DND-41 (cell line): ENCODE measurements at regions not wholly inside any gene's neighbourhood (a gene's known extent, or its start where the extent isn't known, plus 50 kb on each side); places are given as distances from the start of the nearest gene placed in this dataset.

ENCODE experiments used
- ATAC-seq: fragments of 200-7000 bp; cut with Tn5 transposase; 3 replicates; pipeline ENCODE4 v1.9.1; 2021; ENCODE audit warnings: low read depth; ENCODE audit not compliant: insufficient read depth
- DNase-seq: peaks from one replicate; pipeline ENCODE4 v3.0.0-alpha.2; 2020
- H2AFZ ChIP-seq: 2 replicates; pipeline ENCODE4 v1.6.0; 2012; ENCODE audit warnings: low read depth, low read length
- H3K27ac ChIP-seq: 2 replicates; pipeline ENCODE4 v1.5.1; 2012; ENCODE audit warnings: low read length, inconsistent platforms
- H3K27me3 ChIP-seq: fragments of 200-600 bp; sonication (generic); 2 replicates; pipeline ENCODE4 v1.6.0; 2012; ENCODE audit warnings: low read length, mild to moderate bottlenecking, inconsistent platforms; ENCODE audit not compliant: insufficient read depth, poor library complexity
- H3K36me3 ChIP-seq: 2 replicates; pipeline ENCODE4 v1.5.1; 2012; ENCODE audit warnings: low read length, inconsistent platforms; ENCODE audit not compliant: insufficient read depth
- H3K4me1 ChIP-seq: 2 replicates; pipeline ENCODE4 v1.5.1; 2012; ENCODE audit warnings: mild to moderate bottlenecking, low read length; ENCODE audit not compliant: insufficient read depth
- H3K4me2 ChIP-seq: 2 replicates; pipeline ENCODE4 v1.6.0; 2012; ENCODE audit warnings: mild to moderate bottlenecking, moderate library complexity, low read length, inconsistent platforms; ENCODE audit not compliant: insufficient read depth
- H3K4me3 ChIP-seq, 2 experiments: fragments of 200-600 bp in 1 of 2; shearing (Covaris generic) in 1 of 2; 2 replicates each; pipeline ENCODE4 v1.5.1; 2012 to 2016; ENCODE audit warnings: inconsistent platforms in 2 of 2, low read length in 2 of 2, mild to moderate bottlenecking in 2 of 2, low read depth in 1 of 2, moderate library complexity in 1 of 2
- H3K79me2 ChIP-seq: 2 replicates; pipeline ENCODE4 v1.6.0; 2012; ENCODE audit warnings: low read length, inconsistent platforms; ENCODE audit not compliant: insufficient read depth
- H3K9ac ChIP-seq: 2 replicates; pipeline ENCODE4 v1.6.0; 2012; ENCODE audit warnings: low read depth, mild to moderate bottlenecking, inconsistent platforms, low read length, moderate library complexity
- H3K9me3 ChIP-seq: 2 replicates; pipeline ENCODE4 v1.5.1; 2012; ENCODE audit warnings: low read length, moderate library complexity, mild to moderate bottlenecking, inconsistent platforms; ENCODE audit not compliant: insufficient read depth, severe bottlenecking
- H4K20me1 ChIP-seq: 2 replicates; pipeline ENCODE4 v1.6.0; 2012; ENCODE audit warnings: low read length; ENCODE audit not compliant: insufficient read depth
- CTCF ChIP-seq: IDR thresholded peaks from 2 replicates; pipeline ENCODE4 v1.5.1; 2012; ENCODE audit warnings: borderline replicate concordance, low read length, moderate library complexity, mild to moderate bottlenecking; ENCODE audit not compliant: poor library complexity, severe bottlenecking; ENCODE audit errors: extremely low read depth
- EZH2 ChIP-seq: IDR thresholded peaks from 3 replicates; pipeline ENCODE4 v1.6.1; 2012; ENCODE audit warnings: borderline replicate concordance, low read depth, mild to moderate bottlenecking, moderate library complexity, low read length, inconsistent platforms; ENCODE audit not compliant: severe bottlenecking

- no peaks in the 10 kb centered on the region for H3K36me3 ChIP-seq
- no peak for ATAC-seq
- no peaks in the 10 kb centered on the region for H4K20me1 ChIP-seq
- no peak for DNase-seq
- H2AFZ ChIP-seq: no peak overlapping the region
- no peak for TF ChIP-seq CTCF
- TF ChIP-seq EZH2: no peak
- H3K79me2 ChIP-seq: no peaks in the 10 kb centered on the region
- H3K27me3 ChIP-seq: no peaks in the 10 kb centered on the region
- no peak overlapping the region for H3K9ac ChIP-seq
- no peaks in the 10 kb centered on the region for H3K9me3 ChIP-seq
- H3K4me1 ChIP-seq: no peaks in the 10 kb centered on the region
- H3K4me3 ChIP-seq: no peak overlapping the region
- H3K4me2 ChIP-seq: no peak overlapping the region
- H3K27ac ChIP-seq: no peak overlapping the region
Observed at GRCh38 chr12:73065913-73066312, 793.7 kb downstream of the TRHDE start.

DNA sequence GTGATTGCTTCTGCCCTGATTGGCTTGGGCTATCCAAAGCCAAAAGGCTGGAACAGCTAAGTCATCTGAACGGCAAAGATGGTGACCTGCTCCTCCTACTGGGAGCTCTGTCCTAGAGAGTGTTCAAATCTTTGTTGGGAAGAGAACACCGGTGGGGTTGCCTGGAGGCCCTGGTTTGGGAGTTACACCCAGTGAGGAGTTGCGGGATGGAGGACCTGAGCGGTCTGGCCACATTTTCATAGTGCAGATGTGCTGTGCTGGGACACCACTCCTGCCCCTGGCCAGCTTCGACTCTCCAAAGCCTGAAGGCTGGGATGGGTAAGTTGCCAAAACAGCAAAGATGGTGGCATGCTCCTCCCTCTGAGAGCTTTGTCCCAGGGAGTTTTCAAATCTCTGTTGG, 795.4 kb downstream of the TRHDE start:
- Histone ChIP-seq H3K27ac (no peak overlapping the region), H3K27me3 (no peaks in the 10 kb centered on the region), H3K4me3 (no peak overlapping the region), H4K20me1 (no peaks in the 10 kb centered on the region), H3K79me2 (no peaks in the 10 kb centered on the region), H2AFZ (no peak overlapping the region), H3K9me3 (no peaks in the 10 kb centered on the region), H3K4me1 (no peaks in the 10 kb centered on the region), H3K4me2 (no peak overlapping the region), H3K9ac (no peak overlapping the region), H3K36me3 (no peaks in the 10 kb centered on the region)
- no peak for TF ChIP-seq CTCF
- DNase-seq (no peak), ATAC-seq (no peak)

DNA sequence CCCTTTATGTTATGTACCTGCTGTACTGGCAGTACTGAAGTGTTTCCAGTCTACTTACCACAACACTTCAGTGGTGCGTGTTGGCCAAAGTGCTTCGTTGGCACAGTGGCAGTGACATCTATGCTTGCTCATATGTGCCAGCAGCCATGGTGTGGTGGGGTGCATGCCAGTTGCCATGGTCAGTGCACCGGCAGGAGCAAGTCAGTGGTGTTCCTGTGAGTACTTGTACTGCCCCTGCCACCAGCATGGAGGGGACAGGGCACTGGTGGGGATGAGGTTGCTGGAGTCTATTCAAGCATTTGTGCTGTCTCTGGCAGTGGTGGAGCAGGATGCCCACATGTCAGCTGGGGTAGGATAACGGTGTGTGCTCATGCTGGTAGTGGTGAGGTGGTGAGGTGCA, 800.0 kb downstream of the TRHDE start:
- H3K9me3 ChIP-seq: peaks cover 9% of the 10 kb centered on the region
- no peaks in the 10 kb centered on the region for H3K36me3 ChIP-seq
- no peak overlapping the region for H3K4me3 ChIP-seq
- no peaks in the 10 kb centered on the region for H3K79me2 ChIP-seq
- H4K20me1 ChIP-seq: no peaks in the 10 kb centered on the region
- no peaks in the 10 kb centered on the region for H3K4me1 ChIP-seq
- no peaks in the 10 kb centered on the region for H3K27me3 ChIP-seq
- no peak overlapping the region for H3K4me2 ChIP-seq
- no peak overlapping the region for H3K27ac ChIP-seq
- H3K9ac ChIP-seq: no peak overlapping the region
- TF ChIP-seq CTCF: no peak
- no peak for TF ChIP-seq EZH2
- no peak overlapping the region for H2AFZ ChIP-seq
- ATAC-seq: no peak
- DNase-seq: no peak

GRCh38 chr12:73076760-73077159, 804.6 kb downstream of the TRHDE start:
- Histone ChIP-seq H3K27me3 (no peaks in the 10 kb centered on the region), H4K20me1 (no peaks in the 10 kb centered on the region), H3K4me3 (no peak overlapping the region), H2AFZ (no peak overlapping the region), H3K79me2 (no peaks in the 10 kb centered on the region), H3K27ac (no peak overlapping the region), H3K36me3 (no peaks in the 10 kb centered on the region), H3K9me3 (peaks cover 9% of the 10 kb centered on the region), H3K4me2 (no peak overlapping the region), H3K4me1 (no peaks in the 10 kb centered on the region), H3K9ac (no peak overlapping the region)
- ATAC-seq (no peak), DNase-seq (no peak)
- no peak for TF ChIP-seq CTCF
- TF ChIP-seq EZH2: no peak
